GM18511 (cell line): ENCODE measurements at regions not wholly inside any gene's neighbourhood (a gene's known extent, or its start where the extent isn't known, plus 50 kb on each side); places are given as distances from the start of the nearest gene placed in this dataset.
A peak's percentile ranks its signal among the peaks of the same experiment; 100 is the strongest.
"Not testable (repeated sequence)": the region's sequence is repeated elsewhere in the genome, so short reads cannot be mapped to it uniquely, and the experiment has no call there.

Experiments used
- ATAC-seq: cut with Tn5 transposase; IDR thresholded peaks from one replicate; pipeline ENCODE4 v1.9.1; 2021; ENCODE audit warnings: mild to moderate bottlenecking, moderate library complexity; ENCODE audit not compliant: unreplicated experiment

DNA sequence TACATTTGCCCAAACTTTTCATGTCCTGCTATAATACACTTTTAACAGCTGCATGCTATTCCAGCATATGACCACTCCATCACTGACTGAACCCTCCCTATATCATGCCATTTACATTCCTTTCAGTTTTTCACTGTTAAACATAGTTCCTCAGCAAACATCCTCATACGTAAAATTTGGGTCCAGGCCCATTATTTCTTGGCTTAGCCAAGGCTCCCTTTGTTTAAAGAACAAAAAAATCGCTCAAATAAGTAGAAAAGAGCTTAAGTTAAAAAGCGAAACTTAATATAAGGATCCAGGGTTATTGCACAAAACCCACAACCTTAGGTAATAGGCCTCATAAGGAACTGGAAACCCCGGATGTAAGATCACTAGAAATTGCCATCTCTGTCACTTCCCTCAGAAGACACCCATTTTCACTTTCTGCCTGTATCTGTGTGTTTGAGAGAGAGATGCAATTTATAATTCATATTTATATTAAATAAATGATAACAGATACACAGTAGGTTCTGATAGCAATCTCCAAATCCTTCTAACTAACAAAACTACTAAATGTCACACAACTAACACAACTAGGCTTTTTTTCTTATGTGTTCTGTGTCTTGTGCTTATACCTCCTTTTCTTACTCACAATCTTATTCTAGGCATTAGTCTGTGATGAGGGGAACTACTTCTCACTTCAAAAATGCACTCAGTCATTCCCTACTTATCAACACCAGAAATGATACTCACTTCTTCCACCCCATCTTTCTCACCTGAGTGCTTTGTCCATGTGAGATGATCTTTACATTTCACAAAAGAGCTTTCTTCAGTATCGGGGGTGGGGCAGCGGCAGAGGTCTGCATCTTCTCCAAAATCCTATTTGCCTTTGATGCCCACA lies 59.9 kb upstream of the FAM241A start:
- peak; percentile 83 for ATAC-seq

DNA sequence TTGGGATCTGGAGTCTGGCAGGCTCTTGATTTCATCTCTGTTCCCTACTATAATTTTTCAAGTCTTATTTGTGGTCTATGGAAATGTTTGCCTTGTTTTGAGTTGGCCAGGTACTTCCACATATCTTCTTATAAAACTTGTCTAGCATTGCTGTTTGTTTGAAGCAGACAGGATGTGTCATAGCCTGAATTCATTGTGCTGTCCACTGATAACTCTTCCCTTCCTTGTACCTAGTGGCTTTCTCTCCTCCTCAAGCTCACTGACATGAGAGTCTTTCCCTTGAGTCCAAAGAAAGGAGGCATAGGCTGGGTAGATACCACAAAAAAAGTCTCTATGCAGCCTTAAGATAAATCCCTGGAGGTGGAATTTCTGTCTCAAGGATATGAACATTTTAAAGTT lies 59.2 kb upstream of the FAM241A start:
- no peak for ATAC-seq

DNA sequence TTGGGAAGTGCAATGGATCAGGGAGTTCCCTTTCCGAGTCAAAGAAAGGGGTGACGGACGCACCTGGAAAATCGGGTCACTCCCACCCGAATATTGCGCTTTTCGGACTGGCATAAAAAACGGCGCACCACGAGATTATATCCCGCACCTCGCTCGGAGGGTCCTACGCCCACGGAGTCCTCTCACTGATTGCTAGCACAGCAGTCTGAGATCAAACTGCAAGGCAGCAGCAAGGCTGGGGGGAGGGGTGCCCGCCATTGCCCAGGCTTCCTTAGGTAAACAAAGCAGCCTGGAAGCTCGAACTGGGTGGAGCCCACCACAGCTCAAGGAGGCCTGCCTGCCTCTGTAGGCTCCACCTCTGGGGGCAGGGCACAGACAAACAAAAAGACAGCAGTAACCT lies 58.6 kb upstream of the FAM241A start:
- not testable (repeated sequence) for ATAC-seq

DNA sequence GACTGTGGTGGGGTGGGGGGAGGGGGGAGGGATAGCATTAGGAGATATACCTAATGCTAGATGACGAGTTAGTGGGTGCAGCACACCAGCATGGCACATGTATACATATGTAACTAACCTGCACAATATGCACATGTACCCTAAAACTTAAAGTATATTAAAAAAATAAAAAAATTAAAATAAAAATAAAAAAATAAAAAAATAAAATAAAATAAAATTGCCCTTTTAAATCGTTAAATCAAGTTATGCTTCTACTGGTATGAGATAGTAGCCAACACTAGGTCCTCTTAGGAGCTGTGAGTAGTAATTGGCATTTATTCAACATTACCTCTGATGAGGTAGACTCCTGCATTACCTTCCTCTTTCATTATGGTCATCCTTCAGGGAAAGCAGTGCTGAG lies 52.9 kb upstream of the FAM241A start:
- ATAC-seq = not testable (repeated sequence)

DNA sequence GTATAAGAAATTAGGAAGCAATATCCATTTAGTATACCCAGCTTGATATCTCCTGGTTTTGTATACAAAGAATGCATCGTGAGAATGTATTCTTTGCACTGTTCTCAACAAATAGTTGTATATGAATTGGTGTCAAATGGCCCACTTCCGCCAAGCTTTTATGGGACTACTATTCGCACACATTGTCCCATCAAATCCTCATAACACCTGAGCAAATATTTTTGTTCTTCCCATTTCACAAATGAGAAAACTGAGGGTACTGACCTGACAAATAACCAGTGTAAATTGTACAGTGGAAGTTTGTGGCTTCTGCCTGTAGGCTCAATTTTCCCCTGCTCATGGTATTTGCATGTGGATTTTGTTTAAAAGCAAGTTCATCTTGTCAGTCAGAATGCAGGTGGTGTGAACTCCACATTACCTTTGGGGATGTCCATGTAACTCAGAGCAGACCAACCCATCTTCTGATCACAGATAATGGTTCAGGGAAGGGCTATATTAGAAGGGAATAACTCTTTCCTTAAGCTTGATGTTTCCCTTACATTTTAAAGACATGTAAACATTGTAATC lies 51.5 kb upstream of the FAM241A start:
- ATAC-seq = no peak

DNA sequence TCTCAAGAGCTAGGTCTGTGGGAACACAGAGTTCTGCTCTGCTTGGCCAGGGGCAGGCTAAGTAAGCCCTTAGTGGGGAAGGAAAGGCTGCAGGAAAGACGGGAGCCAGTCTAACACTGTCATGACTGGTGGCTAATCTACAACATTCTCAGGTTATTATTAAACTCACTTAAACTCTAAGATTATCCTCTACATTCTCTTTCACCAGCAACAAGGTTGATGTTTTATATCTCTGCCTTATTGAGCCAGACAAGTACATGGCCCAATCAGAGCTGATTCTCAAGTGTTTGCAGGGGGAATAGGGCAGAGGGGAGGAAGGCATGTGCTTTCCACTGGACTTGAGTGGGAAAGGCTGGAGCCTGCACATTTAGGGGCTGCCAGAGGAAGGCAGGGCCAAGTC lies 50.9 kb upstream of the FAM241A start:
- no peak for ATAC-seq
